ENCODE measurements at regions not wholly inside any gene's neighbourhood (a gene's known extent, or its start where the extent isn't known, plus 50 kb on each side); places are given as distances from the start of the nearest gene placed in this dataset.

- Histone ChIP-seq H3K36me3 (ENCODE audit: control insufficient read depth in 2 of 2, insufficient read depth in 2 of 2, low read length in 2 of 2) (no peaks in the 10 kb centered on the region), H3K9ac (ENCODE audit: low read length in 2 of 2) (no peak overlapping the region), H3K4me1 (ENCODE audit: control insufficient read depth, insufficient read depth, low read length) (no peaks in the 10 kb centered on the region)
Measured at GRCh38 chr10:10941127-10941730, 76.4 kb upstream of the CELF2 start.

GRCh38 chr10:10942441-10942840, 75.2 kb upstream of the CELF2 start:
- no peak overlapping the region for H3K9ac ChIP-seq (ENCODE audit: low read length in 2 of 2)
- H3K4me3 ChIP-seq (ENCODE audit: low read length in 2 of 2) = no peak overlapping the region
- H3K4me1 ChIP-seq (ENCODE audit: control insufficient read depth, insufficient read depth, low read length) = no peaks in the 10 kb centered on the region
- no peak overlapping the region for H3K27ac ChIP-seq (ENCODE audit: low read length)
- H3K27me3 ChIP-seq (ENCODE audit: control insufficient read depth in 1 of 2, insufficient read depth in 2 of 2, low read length in 2 of 2) = no peaks in the 10 kb centered on the region
- peaks cover 0 to 5% of the 10 kb centered on the region in 2 donors for H3K9me3 ChIP-seq (ENCODE audit: control insufficient read depth in 2 of 2, low read length in 2 of 2)
- H3K36me3 ChIP-seq (ENCODE audit: control insufficient read depth in 2 of 2, insufficient read depth in 2 of 2, low read length in 2 of 2) = no peaks in the 10 kb centered on the region

More at GRCh38 chr10:10941127-10941730, 76.4 kb upstream of the CELF2 start:
- no peak overlapping the region for H3K27ac ChIP-seq (ENCODE audit: low read length)
- no peaks in the 10 kb centered on the region for H3K27me3 ChIP-seq (ENCODE audit: control insufficient read depth in 1 of 2, insufficient read depth in 2 of 2, low read length in 2 of 2)
- peaks cover 0 to 5% of the 10 kb centered on the region in 2 donors for H3K9me3 ChIP-seq (ENCODE audit: control insufficient read depth in 2 of 2, low read length in 2 of 2)
- no peak overlapping the region for H3K4me3 ChIP-seq (ENCODE audit: low read length in 2 of 2)

GRCh38 chr10:10946081-10946480, 71.6 kb upstream of the CELF2 start:
- no peaks in the 10 kb centered on the region for H3K36me3 ChIP-seq (ENCODE audit: control insufficient read depth in 2 of 2, insufficient read depth in 2 of 2, low read length in 2 of 2)
- peaks cover 0 to 5% of the 10 kb centered on the region in 2 donors for H3K9me3 ChIP-seq (ENCODE audit: control insufficient read depth in 2 of 2, low read length in 2 of 2)
- H3K4me1 ChIP-seq (ENCODE audit: control insufficient read depth, insufficient read depth, low read length) = no peaks in the 10 kb centered on the region
- no peaks in the 10 kb centered on the region for H3K27me3 ChIP-seq (ENCODE audit: control insufficient read depth in 1 of 2, insufficient read depth in 2 of 2, low read length in 2 of 2)
- H3K27ac ChIP-seq (ENCODE audit: low read length) = no peak overlapping the region
- no peak overlapping the region for H3K9ac ChIP-seq (ENCODE audit: low read length in 2 of 2)
- no peak overlapping the region for H3K4me3 ChIP-seq (ENCODE audit: low read length in 2 of 2)

- no peaks in the 10 kb centered on the region for H3K27me3 ChIP-seq (ENCODE audit: control insufficient read depth in 1 of 2, insufficient read depth in 2 of 2, low read length in 2 of 2)
- peaks cover 0 to 5% of the 10 kb centered on the region in 2 donors for H3K9me3 ChIP-seq (ENCODE audit: control insufficient read depth in 2 of 2, low read length in 2 of 2)
- no peak overlapping the region for H3K9ac ChIP-seq (ENCODE audit: low read length in 2 of 2)
- no peak overlapping the region for H3K4me3 ChIP-seq (ENCODE audit: low read length in 2 of 2)
- no peaks in the 10 kb centered on the region for H3K36me3 ChIP-seq (ENCODE audit: control insufficient read depth in 2 of 2, insufficient read depth in 2 of 2, low read length in 2 of 2)
- H3K27ac ChIP-seq (ENCODE audit: low read length) = no peak overlapping the region
- H3K4me1 ChIP-seq (ENCODE audit: control insufficient read depth, insufficient read depth, low read length) = no peaks in the 10 kb centered on the region
Measured at GRCh38 chr10:10946801-10947200, 70.9 kb upstream of the CELF2 start.

GRCh38 chr10:10951675-10952074, 66.0 kb upstream of the CELF2 start:
- H3K4me3 ChIP-seq (ENCODE audit: low read length in 2 of 2) = no peak overlapping the region
- H3K27me3 ChIP-seq (ENCODE audit: control insufficient read depth in 1 of 2, insufficient read depth in 2 of 2, low read length in 2 of 2) = no peaks in the 10 kb centered on the region
- no peaks in the 10 kb centered on the region for H3K36me3 ChIP-seq (ENCODE audit: control insufficient read depth in 2 of 2, insufficient read depth in 2 of 2, low read length in 2 of 2)
- no peaks in the 10 kb centered on the region for H3K4me1 ChIP-seq (ENCODE audit: control insufficient read depth, insufficient read depth, low read length)
- no peak overlapping the region for H3K9ac ChIP-seq (ENCODE audit: low read length in 2 of 2)
- H3K9me3 ChIP-seq (ENCODE audit: control insufficient read depth in 2 of 2, low read length in 2 of 2) = no peaks in the 10 kb centered on the region
- no peak overlapping the region for H3K27ac ChIP-seq (ENCODE audit: low read length)

- Histone ChIP-seq H3K4me3 (ENCODE audit: low read length in 2 of 2) (no peak overlapping the region), H3K4me1 (ENCODE audit: control insufficient read depth, insufficient read depth, low read length) (no peaks in the 10 kb centered on the region), H3K9me3 (ENCODE audit: control insufficient read depth in 2 of 2, low read length in 2 of 2) (no peaks in the 10 kb centered on the region), H3K36me3 (ENCODE audit: control insufficient read depth in 2 of 2, insufficient read depth in 2 of 2, low read length in 2 of 2) (no peaks in the 10 kb centered on the region), H3K9ac (ENCODE audit: low read length in 2 of 2) (no peak overlapping the region), H3K27ac (ENCODE audit: low read length) (no peak overlapping the region), H3K27me3 (ENCODE audit: control insufficient read depth in 1 of 2, insufficient read depth in 2 of 2, low read length in 2 of 2) (no peaks in the 10 kb centered on the region)
Measured at GRCh38 chr10:10952800-10953199, 64.9 kb upstream of the CELF2 start.

- no peaks in the 10 kb centered on the region for H3K4me1 ChIP-seq (ENCODE audit: control insufficient read depth, insufficient read depth, low read length)
- H3K9ac ChIP-seq (ENCODE audit: low read length in 2 of 2) = no peak overlapping the region
- no peaks in the 10 kb centered on the region for H3K36me3 ChIP-seq (ENCODE audit: control insufficient read depth in 2 of 2, insufficient read depth in 2 of 2, low read length in 2 of 2)
- H3K27me3 ChIP-seq (ENCODE audit: control insufficient read depth in 1 of 2, insufficient read depth in 2 of 2, low read length in 2 of 2) = no peaks in the 10 kb centered on the region
- no peaks in the 10 kb centered on the region for H3K9me3 ChIP-seq (ENCODE audit: control insufficient read depth in 2 of 2, low read length in 2 of 2)
- H3K27ac ChIP-seq (ENCODE audit: low read length) = no peak overlapping the region
- no peak overlapping the region for H3K4me3 ChIP-seq (ENCODE audit: low read length in 2 of 2)
Measured at GRCh38 chr10:10956681-10957542, 60.8 kb upstream of the CELF2 start.

- no peak overlapping the region for H3K27ac ChIP-seq (ENCODE audit: low read length)
- no peak overlapping the region for H3K9ac ChIP-seq (ENCODE audit: low read length in 2 of 2)
- no peaks in the 10 kb centered on the region for H3K9me3 ChIP-seq (ENCODE audit: control insufficient read depth in 2 of 2, low read length in 2 of 2)
- no peaks in the 10 kb centered on the region for H3K36me3 ChIP-seq (ENCODE audit: control insufficient read depth in 2 of 2, insufficient read depth in 2 of 2, low read length in 2 of 2)
- H3K4me1 ChIP-seq (ENCODE audit: control insufficient read depth, insufficient read depth, low read length) = no peaks in the 10 kb centered on the region
- H3K4me3 ChIP-seq (ENCODE audit: low read length in 2 of 2) = no peak overlapping the region
- H3K27me3 ChIP-seq (ENCODE audit: control insufficient read depth in 1 of 2, insufficient read depth in 2 of 2, low read length in 2 of 2) = no peaks in the 10 kb centered on the region
Measured at GRCh38 chr10:10958041-10958440, 59.6 kb upstream of the CELF2 start.

- Histone ChIP-seq H3K27ac (ENCODE audit: low read length) (no peak overlapping the region), H3K27me3 (ENCODE audit: control insufficient read depth in 1 of 2, insufficient read depth in 2 of 2, low read length in 2 of 2) (no peaks in the 10 kb centered on the region)
Measured at GRCh38 chr10:10959666-10960065, 58.0 kb upstream of the CELF2 start.

GRCh38 chr10:10960534-10960933, 57.1 kb upstream of the CELF2 start:
- no peaks in the 10 kb centered on the region for H3K4me1 ChIP-seq (ENCODE audit: control insufficient read depth, insufficient read depth, low read length)
- H3K4me3 ChIP-seq (ENCODE audit: low read length in 2 of 2) = no peak overlapping the region
- no peaks in the 10 kb centered on the region for H3K27me3 ChIP-seq (ENCODE audit: control insufficient read depth in 1 of 2, insufficient read depth in 2 of 2, low read length in 2 of 2)
- H3K9me3 ChIP-seq (ENCODE audit: control insufficient read depth in 2 of 2, low read length in 2 of 2) = no peaks in the 10 kb centered on the region
- H3K9ac ChIP-seq (ENCODE audit: low read length in 2 of 2) = no peak overlapping the region
- H3K27ac ChIP-seq (ENCODE audit: low read length) = no peak overlapping the region
- H3K36me3 ChIP-seq (ENCODE audit: control insufficient read depth in 2 of 2, insufficient read depth in 2 of 2, low read length in 2 of 2) = no peaks in the 10 kb centered on the region

More at GRCh38 chr10:10959666-10960065, 58.0 kb upstream of the CELF2 start:
- Histone ChIP-seq H3K4me1 (ENCODE audit: control insufficient read depth, insufficient read depth, low read length) (no peaks in the 10 kb centered on the region), H3K9ac (ENCODE audit: low read length in 2 of 2) (no peak overlapping the region), H3K36me3 (ENCODE audit: control insufficient read depth in 2 of 2, insufficient read depth in 2 of 2, low read length in 2 of 2) (no peaks in the 10 kb centered on the region), H3K9me3 (ENCODE audit: control insufficient read depth in 2 of 2, low read length in 2 of 2) (no peaks in the 10 kb centered on the region), H3K4me3 (ENCODE audit: low read length in 2 of 2) (no peak overlapping the region)

GRCh38 chr10:10961072-10961471, 56.6 kb upstream of the CELF2 start:
- Histone ChIP-seq H3K27ac (ENCODE audit: low read length) (no peak overlapping the region), H3K9me3 (ENCODE audit: control insufficient read depth in 2 of 2, low read length in 2 of 2) (no peaks in the 10 kb centered on the region), H3K4me1 (ENCODE audit: control insufficient read depth, insufficient read depth, low read length) (no peaks in the 10 kb centered on the region), H3K27me3 (ENCODE audit: control insufficient read depth in 1 of 2, insufficient read depth in 2 of 2, low read length in 2 of 2) (no peaks in the 10 kb centered on the region), H3K4me3 (ENCODE audit: low read length in 2 of 2) (no peak overlapping the region), H3K36me3 (ENCODE audit: control insufficient read depth in 2 of 2, insufficient read depth in 2 of 2, low read length in 2 of 2) (no peaks in the 10 kb centered on the region), H3K9ac (ENCODE audit: low read length in 2 of 2) (no peak overlapping the region)
